HG02938 (cell line): ENCODE measurements at regions not wholly inside any gene's neighbourhood (a gene's known extent, or its start where the extent isn't known, plus 50 kb on each side); places are given as distances from the start of the nearest gene placed in this dataset.

Experiments used
- ATAC-seq: cut with Tn5 transposase; IDR thresholded peaks from one replicate; pipeline ENCODE4 v1.9.1; 2021; ENCODE audit warnings: mild to moderate bottlenecking, moderate library complexity; ENCODE audit not compliant: unreplicated experiment

- no peak for ATAC-seq
These were observed 102.2 kb upstream of the MOCS2 start for GRCh38 chr5:53211799-53212198.

GRCh38 chr5:53219174-53219573 is 109.6 kb upstream of the MOCS2 start:
- no peak for ATAC-seq

GRCh38 chr5:53219610-53220009 is 110.1 kb upstream of the MOCS2 start:
- no peak for ATAC-seq

DNA sequence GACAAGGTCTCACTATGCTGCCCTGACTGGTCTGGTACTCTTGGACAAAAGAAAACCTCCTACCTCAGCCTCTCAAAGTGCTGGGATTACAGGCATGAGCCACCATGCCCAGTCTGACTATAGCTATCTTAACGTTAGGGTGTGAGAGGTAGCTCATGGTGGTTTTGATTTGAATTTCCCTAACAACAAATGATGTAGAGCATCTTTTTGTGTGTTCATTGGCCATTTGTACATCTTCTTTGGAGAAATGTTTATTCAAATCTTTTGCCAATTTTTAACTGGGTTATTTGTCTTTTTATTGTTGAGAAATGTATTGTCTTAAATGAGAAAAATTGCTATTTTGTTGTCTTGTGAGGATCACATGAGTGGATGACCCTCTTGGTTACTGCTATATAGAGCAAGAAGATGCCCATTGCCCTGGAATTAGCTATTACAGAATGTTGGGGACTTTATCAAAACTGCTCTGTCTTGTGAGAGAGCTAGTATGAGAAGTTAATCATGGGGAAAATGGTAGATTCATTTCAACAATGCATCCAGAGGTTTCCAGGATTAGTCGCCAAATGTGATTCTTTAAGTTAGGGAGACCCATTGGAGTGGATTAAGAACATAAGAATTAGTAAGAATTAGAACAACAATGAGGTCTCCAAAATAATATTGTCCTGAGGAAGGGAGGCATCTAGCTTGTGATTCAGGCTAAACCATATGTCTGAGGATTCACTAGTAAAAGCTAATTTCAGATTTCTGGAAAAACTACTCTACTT is 124.3 kb upstream of the MOCS2 start:
- no peak for ATAC-seq

GRCh38 chr5:53236683-53237082 is 127.1 kb upstream of the MOCS2 start:
- no peak for ATAC-seq

GRCh38 chr5:53237876-53238275 is 128.3 kb upstream of the MOCS2 start:
- no peak for ATAC-seq

GRCh38 chr5:53239301-53239990 is 129.9 kb upstream of the MOCS2 start:
- ATAC-seq: no peak

GRCh38 chr5:53240661-53241060 is 131.1 kb upstream of the MOCS2 start:
- no peak for ATAC-seq

DNA sequence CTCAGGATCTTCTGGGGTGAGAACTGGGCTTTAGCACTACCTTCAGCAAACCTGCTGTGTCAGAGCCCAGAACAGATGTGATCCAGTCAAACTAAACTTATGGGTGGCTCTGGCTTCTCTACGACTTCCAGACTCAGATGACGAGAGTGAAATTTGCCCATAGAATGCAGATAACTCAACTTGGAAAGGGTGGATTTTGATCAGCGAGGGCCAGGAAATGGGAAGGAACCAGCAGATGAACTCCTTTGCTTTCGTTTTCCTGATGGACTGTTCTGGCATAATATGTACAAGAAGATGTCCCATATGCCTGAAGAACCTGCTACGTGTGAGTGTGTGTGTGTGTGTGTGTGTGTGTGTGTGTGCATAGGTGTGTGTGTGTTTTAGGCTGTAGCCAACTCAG is 132.0 kb upstream of the MOCS2 start:
- no peak for ATAC-seq

DNA sequence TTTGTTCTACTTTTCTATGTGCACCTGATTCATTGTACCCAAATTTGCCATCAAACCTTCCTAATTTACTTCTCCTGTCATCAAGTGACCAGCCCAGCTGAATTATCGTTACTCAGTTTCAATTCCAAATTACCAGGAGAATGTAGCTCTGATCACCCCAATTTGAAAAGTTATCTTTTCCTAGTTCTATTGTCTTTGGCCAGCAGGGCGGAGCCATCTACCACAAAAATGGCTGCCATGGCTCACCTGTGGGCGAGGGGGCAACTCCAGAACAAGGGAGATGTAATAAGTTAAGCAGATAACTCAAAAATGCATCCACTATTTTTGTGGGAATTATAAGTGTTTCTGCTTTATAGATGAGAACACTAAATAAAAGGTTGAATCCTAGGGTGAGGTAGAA is 133.8 kb upstream of the MOCS2 start:
- ATAC-seq: no peak

- ATAC-seq: no peak
These were observed 136.7 kb upstream of the MOCS2 start for GRCh38 chr5:53246042-53246836.

GRCh38 chr5:53249529-53250200 is 140.1 kb upstream of the MOCS2 start:
- no peak for ATAC-seq

DNA sequence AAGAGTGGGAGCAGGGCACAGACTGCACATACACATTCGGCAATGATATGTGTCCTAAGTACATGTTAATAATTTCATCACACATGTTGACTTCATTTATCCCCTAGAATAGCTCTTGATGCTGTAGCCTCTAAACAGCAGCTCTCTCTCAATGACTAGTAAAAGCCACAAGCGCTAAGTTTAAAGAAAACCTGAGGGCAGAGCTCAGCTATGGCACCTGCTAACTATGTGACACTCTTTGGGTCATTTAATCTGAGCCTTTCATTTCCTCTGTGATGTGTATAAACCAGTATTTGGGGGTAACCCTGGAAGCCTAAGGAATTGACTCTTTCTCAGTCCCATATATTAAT is 140.6 kb upstream of the MOCS2 start:
- ATAC-seq: no peak

GRCh38 chr5:53253421-53253871 is 143.9 kb upstream of the MOCS2 start:
- no peak for ATAC-seq

DNA sequence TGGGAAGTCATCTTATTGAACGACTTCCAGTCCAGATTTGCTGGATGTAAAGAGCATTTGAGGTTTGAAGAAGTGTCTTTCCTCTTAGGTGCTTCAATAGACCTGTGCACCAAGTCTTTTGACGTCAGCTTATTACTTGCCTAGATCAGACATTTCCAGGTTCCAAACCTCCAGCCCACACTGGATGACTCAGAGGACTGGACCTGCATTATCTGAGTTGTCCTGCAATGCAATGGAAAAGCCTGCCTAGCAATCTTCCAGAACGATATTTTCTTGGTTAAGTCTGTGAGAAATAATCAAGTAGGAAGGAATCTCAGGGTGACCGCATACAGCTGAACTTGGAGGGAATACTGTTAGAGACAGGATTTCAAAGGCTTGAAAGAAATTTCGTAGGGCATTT is 147.2 kb upstream of the MOCS2 start:
- ATAC-seq: no peak

DNA sequence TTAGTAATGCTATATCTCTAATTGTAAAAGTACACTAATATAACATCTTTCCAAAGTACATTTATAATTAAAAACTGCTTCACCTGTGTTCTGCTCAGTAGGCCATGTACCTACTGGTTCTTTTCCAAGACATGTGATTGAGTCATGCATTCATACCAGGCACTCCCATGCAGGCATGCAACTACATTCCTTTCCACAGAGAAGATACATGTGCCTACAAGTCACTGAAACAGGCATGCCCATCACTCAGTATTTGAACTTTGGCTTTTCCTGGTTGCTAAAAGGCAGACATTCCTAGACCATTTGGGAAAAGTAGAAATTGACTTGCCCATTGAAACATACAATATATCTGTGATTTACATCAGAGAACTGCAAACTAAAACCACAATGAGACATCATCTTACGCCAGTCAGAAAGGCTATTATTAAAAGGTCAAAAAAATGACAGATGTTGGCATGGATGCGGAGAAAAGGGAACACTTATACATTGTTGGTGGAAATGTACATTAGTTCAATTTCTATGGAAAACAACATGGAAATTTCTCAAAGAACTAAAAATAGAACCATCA is 148.3 kb upstream of the MOCS2 start:
- ATAC-seq: no peak

DNA sequence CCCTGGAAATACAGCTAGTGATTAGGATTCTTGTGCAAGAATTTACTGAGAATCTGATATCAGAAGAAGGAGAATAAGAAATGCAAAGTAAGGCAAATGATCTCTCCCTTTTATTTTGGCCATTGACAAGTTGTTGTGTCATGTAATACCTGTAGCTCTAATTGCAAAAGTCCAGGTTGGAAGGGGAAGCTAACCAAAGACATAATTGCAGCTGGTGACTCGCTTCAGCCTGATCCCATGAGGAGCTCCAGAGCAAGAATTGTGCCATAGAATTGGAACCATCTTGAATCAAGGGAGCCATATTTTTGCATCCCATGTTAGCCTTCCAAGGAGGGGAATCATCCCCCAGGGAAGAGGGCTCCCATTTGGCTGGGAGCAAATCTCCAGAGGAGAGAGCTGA is 149.6 kb upstream of the MOCS2 start:
- no peak for ATAC-seq

DNA sequence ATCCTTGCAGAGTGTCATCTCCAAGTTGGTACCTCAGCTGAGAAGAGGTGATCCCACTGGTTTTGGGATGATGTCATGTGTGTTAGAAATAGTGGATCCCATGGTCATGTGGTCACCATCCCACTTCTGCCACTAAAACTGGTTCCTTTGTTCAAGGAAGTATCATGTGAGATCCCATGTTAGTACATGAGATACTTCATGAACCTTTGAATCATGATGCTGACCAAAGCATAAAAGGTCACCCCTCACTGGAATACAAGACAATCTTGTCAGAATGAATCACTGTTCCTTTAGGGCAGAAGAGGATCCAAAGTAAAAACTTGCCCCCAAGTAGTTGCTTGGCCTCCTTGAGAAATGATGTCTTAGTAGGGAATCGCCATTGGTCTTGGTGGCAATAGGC is 150.9 kb upstream of the MOCS2 start:
- ATAC-seq: no peak

DNA sequence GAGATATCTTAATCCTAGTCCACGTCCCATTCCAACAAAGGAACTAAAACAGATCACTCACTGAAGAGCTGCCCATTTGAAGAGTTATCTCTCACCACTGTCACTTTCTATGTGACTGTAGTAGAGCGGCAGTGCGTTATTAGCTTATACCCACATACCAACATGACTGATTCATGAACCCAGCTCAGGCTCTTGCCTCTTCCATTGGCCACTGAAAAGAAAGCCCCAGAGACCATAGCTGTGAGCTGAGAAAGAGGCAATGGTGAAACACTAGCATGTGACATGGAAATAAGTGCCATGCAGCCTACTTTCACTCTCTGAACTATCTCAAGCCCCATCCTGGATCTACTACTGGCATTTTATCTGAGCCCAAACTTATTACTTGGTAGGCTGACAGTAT is 151.7 kb upstream of the MOCS2 start:
- ATAC-seq: no peak

- ATAC-seq: no peak
These were observed 152.9 kb upstream of the MOCS2 start for GRCh38 chr5:53262348-53262970.

GRCh38 chr5:53263151-53263550 is 153.6 kb upstream of the MOCS2 start:
- ATAC-seq: no peak
